ENCODE measurements at regions not wholly inside any gene's neighbourhood (a gene's known extent, or its start where the extent isn't known, plus 50 kb on each side); places are given as distances from the start of the nearest gene placed in this dataset.
"Not testable (repeated sequence)": the region's sequence is repeated elsewhere in the genome, so short reads cannot be mapped to it uniquely, and the experiment has no call there.

DNA sequence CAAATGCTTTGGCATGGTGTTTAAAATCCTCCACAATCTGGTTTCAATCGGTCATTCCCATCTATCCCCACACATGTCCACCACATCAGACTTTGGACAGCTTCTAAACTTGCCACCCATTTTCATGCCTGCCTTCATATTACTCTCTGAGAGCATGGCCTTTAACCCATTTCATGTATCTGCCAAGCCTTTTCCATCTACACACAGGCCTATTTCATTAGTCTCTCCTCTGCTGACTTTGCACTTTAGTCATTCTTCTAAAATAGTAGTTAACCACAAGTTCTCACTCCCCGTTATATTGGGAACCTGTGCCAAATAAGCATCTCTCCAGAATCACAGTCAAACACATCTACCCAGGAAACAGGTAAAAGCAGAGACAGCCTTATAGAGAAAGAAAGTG lies 142.2 kb downstream of the MZT1 start:
- DNase-seq, result no peak

DNA sequence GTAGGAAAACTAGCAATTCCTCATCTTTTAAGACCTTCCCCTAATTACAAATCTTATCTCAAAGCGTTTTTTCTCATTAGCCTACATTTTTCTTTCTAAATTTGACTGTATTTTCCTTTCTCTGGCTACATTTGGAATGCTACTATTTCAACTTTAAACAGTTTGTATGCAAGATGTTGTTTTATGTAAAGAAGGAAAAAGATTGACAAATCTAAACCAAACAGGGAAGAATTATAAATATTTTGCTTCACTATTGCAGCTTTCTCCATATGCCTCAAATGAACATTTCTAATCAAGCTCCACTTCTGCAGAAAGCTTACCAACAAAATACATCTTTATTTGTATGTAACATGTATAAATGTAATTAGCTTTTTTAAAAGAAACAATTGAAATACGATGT lies 156.2 kb downstream of the MZT1 start:
- DNase-seq, result no peak

DNA sequence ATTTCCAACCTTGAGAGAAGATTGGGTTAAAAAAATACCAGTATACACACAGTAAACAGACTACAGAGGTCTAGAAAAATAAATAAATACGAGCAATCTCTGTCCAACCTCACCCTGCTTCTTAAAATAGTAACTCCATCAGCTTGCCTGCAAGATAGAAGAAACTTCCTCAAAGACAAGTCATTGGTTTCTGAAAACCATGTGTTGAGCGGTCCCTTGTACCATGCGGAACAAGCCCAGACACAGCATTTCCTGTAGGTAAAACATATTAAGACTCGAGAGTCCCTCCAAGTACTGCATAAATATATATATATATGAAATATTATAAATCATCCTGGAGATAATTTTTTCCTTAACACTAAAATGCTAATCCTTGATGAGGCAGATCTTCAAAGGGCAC lies 157.4 kb downstream of the MZT1 start:
- DNase-seq, result no peak

DNA sequence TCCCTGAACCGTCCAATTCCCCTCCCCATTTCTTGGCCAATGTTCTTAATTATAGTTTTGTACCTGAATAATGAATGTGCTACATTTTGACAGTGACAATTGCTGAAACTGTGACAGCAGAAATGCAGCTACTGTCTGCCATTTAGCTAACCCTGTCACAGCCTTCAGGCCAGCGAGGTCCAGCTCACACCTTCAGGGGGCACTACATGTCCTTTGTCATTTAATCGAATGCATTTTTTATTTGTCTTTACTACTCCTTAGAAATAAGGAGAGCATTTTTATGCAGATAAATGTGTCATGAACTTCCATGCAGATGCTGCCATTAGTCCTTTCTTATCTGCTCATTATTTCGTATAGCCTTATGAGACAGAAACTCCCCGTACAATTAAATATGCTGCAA lies 159.9 kb downstream of the MZT1 start:
- no peak for DNase-seq

DNA sequence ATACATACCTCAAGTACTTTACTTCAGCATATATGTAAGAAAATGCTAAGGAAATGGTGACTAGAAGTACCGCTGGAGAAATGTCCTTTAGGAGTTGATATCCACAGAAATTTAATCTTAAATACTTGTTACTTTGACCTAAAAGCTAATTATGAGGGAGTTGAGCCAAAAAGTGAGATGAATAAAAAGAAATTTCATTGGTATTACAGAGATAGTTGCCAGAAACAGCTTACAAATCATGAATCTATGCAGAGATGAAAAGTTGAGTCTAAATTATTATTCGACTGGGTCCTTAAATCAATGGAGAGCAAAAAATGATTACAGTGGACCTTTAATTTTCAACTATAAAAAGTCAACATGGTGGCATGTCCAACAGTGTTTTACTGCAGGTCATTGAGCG lies 160.9 kb downstream of the MZT1 start:
- DNase-seq, result no peak

DNA sequence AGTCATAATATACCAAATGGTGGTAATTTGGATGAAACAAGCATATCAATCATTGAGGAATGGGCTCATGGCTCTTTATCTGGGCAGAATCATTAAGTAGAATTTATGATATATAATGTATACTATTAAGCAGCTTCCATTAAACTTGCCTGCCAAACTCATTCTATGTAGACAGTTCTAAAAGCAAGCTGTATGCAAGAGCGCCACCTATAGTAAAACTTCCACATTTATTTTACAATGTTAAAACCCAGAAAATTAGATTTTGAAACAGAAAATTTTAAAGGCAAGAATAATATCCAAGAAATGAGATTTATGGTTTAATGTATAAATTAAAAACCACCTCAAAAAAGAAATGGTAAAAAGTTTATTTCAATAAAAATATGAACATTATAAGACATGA lies 161.5 kb downstream of the MZT1 start:
- no peak for DNase-seq

DNA sequence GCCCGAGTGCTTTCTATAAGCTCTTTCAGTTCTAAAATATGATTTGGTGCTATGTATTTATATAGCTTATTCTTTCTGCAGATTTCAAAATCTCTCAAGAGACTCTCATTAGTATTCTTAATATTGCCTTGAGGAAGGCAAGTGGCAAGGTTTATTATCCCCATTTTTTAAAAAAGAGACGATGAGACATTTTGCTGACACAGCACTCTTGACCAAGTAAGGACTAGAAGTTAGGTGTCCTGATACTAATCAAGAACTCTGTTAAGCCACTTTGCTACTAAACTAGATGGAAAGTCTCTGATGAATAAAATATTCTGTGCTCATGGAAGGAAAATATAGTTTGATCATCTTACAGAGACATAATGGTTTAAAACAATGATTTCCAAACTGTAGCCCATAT lies 164.7 kb downstream of the MZT1 start:
- no peak for DNase-seq

DNA sequence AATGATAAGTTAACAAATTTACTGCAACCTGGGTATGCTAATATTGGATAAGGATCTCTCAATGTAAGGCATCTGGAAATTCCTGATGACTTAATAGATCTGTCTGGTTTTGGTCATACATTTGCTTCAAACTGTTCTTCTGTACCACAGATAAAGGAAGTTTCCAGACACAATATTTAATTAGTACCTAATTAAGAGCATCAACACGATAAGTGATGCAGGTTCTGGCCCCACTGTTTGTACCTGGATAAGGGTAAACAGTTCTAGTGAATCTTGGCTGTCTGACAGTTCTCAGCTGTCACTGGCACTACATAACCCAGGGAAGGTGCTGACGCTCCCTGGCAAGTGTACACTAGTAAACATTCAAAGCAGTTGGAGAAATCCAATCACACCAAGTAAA lies 165.6 kb downstream of the MZT1 start:
- no peak for DNase-seq

DNA sequence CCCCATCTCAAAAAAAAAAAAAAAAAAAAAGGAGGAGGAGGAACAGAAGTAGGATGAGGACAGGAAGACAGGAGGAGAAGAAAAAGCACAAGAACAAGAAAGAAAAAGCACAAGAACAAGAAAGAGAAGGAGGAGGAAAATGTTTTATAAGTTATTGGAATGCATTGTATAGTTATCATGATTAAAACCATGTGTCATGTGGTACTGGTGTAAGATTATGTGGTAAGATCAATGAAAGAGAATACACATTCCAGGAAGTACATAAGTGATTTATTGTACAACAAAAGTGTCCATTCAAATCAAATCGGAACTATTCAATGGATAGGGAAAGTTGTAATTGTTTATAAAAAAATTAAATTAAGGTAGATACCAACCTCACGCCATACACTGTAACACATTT lies 167.7 kb downstream of the MZT1 start:
- DNase-seq, result no peak

DNA sequence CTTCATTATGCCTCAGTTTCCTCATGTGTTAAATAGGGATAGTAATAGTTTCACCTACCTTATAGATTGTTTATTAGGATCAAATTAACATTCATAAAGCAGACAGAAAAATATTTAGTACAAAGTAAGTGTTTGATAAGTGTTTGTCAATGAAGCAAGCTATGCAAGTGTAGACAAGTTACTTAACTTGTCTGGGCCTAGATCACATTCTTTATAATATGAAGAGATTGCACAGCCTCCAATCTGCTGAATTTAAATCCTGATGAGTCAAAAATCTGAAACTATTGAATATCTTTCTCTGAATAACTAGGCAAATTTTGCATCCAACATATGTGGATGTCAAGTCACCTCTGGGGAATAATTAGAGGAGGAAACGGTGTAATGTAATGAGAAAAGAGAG lies 170.5 kb downstream of the MZT1 start:
- no peak for DNase-seq

DNA sequence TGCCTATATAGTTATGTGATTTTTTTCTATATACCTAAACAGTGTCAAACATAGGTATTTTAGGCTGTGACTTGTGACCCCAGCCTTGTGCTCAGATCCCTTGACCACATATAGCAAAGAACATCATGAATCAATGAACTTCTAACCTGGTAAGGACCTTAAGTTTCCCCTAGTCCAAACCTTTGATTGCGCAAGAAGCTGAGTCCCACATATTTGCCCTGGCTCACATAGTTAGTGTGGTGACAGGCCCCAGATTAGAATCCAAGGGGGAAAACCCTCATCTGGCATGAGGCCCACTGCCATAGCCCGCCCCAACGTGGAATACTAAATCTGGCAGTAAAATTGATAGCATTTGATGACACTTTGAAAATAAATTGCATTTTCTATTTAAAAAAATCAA lies 171.8 kb downstream of the MZT1 start:
- DNase-seq, result no peak

DNA sequence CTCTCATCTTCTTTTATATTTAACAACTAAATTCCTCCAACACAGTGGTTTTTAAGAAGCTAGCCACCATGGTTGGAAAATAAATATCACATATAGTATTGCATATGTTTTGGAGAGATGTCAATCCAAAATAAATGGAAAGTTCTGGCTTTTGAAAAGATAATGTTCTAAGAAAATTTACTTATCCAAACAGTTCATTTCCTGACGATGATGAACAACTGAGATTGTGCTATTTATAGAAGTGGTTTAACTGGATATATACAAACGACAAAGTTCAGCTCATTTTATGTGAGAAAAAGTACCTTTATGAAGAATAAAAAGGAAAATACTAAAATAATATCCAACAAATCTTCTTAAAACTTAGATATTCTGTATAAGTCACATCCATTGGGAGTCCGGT lies 174.7 kb downstream of the MZT1 start:
- no peak for DNase-seq

DNA sequence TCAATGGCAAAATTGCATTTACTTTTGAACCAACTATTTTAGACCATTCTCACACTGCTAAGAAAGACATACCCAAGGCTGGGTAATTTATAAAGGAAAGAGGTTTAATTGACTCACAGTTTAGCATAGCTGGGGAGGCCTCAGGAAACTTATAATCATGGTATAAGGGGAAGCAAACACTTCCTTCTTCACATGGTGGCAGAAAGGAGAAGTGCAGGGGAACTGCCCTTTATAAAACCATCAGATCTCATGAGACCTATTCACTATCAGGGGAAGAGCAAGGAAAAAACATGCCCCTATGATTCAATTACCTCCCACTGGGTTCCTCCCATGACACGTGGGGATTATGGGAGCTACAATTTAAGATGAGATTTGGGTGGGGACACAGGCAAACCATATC lies 181.5 kb downstream of the MZT1 start:
- DNase-seq, result not testable (repeated sequence)

DNA sequence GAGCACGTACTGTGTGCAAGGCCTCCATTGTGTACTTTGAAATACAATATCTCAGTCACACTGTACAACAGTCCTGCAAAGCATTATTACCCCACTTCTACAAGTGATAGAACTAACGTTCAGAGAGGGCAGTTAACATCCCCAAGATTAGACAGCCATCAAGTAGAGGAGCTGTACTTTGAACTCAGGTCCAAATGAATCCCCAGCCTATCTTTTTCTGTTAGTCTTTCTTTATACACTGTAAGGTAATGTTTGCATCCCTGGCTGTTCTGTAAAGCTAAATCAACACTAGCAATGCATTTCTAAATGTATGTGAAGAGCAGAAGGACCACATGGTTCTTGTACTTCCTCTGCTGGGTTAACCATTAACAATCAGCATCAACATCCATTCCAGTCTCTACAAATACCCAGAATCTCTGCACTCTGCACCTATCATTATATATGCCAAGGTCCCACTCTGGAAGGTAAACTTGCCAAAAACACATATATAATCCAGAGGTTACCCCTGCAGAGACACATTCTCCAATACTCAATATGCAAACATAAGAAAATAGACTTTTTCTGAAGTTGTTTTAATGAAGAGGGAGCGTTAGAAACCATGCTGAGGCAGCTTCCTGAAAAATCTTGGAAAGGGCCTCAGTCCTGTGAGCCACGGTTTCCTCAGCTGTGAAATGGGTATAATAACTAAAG lies 182.3 kb downstream of the MZT1 start:
- DNase-seq, result no peak

DNA sequence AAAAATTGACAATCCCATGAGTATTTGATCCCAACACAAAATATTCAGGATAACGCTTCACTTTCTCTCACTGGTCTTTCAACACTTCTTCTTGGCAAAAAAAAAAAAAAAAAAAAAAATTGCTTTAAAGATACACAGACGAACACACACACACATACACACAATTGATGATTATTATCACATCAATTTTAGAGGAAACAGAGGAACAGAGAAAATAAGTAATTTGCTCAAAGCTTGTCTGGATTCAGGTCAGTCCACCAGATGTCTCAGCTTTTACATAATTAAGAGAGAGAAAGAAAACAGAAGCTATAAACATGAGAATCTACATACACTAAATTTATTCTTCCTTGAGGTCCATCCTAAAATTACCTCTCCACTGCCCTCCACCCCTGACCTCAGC lies 183.4 kb downstream of the MZT1 start:
- DNase-seq, result no peak

DNA sequence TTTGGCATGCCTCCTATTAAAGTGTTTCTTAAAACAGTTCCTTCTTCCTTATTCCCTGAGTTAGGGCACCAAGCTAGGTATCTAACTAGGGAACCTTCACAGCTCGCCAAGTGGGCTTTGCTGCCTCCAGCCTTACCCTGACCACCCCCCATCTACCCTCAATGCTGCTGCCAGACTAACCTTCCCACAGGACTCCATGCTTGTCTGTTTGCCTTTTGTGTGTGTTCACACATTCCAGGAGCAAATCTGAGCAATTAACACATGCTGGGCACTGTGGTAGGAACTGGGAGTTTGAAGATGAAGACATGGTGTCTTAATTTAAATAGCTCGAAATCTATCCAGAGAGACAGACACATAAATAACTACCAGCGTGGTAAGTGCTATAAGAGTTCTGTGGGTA lies 185.2 kb downstream of the MZT1 start:
- DNase-seq, result no peak

DNA sequence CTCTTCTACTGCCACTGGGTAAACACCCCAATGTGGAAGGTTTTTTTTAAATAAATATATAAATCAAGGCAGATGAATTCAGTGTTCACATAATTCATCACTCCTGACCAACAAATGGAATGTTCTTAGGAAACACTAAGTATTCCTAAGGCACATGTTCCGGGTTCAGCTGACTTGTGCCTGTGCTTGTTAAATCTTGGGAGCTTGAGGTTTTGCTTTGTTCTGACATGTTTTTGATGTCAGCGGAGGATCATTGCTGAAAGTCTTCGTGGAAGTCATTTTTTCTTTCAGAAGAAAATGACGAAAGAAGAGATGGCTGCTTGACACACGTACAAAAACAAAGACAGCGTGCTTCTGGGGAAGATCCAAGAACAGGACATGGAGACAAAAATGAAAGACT lies 185.8 kb downstream of the MZT1 start:
- no peak for DNase-seq

DNA sequence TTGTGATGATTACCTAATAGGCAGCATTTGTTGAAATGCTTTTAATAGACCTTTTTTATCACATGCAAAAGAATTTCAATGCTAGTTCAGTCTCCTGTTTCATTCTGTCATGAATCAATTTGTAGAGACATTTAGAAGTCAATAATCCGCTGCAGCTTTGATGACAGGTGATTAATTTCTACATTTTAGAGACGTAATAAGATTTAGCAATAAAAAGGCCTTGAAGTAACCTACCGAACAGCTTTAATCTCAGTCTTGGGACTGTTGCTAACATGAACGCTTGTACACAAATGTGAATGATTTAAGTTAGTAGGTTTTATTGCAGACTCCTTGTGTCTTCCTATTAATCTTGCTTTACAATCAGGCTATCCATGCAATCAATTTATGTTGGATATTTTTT lies 186.5 kb downstream of the MZT1 start:
- DNase-seq, result no peak

DNA sequence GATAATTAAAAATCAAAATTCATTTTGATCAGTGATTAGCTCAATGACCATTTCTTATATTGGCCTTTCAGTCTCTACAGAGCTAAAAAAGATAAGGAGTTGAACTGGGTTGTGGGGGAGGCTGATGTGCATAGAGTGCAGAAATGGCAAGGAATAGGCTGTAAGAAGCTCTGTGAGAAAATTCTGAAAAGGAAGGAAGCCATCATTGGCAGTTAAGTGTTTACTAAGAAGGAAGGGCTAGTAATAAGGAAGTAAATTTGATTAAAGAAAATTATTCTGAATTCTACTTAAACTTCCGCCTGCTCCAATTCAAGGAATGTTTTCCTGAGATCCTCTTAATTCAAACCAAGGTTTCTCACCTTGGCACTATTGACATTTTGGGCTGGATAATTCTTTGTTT lies 187.5 kb downstream of the MZT1 start:
- DNase-seq, result no peak

DNA sequence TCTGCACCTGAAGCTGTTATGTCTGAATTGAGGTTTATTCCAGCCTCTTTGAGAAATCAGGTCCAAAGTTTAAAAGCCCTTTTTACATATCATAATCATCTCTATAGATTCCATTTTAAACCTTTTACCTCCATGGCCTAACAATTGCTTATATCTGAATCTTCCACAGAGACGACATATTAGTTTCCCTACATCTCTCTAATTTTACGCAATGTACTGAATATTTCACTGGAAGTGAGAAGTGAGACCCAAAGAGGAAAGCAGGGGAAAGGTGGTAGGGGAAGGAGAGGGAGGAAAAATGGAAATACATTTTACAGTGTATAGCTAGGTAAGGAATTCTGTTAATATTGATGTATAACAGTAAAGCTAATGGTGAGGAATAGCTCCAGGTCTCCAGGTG lies 189.6 kb downstream of the MZT1 start:
- no peak for DNase-seq

DNA sequence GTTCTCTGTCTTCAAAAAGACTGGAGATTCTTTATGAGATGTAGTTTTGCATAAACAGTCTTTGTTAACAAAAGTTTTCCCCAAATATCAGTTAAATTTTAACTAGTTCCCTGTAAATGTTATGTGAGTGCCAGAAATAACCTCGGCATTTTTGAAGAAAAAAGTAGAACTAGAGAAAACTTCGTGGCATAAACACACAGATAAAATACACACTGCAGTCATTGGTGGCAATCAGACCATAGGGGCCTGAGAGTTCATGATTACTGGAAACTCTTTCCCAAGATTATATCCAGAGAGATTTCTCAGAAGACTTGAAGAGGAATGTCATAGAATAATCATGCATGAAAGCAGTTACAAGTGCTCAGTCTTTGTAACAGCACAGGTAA lies 190.0 kb downstream of the MZT1 start:
- no peak for DNase-seq

DNA sequence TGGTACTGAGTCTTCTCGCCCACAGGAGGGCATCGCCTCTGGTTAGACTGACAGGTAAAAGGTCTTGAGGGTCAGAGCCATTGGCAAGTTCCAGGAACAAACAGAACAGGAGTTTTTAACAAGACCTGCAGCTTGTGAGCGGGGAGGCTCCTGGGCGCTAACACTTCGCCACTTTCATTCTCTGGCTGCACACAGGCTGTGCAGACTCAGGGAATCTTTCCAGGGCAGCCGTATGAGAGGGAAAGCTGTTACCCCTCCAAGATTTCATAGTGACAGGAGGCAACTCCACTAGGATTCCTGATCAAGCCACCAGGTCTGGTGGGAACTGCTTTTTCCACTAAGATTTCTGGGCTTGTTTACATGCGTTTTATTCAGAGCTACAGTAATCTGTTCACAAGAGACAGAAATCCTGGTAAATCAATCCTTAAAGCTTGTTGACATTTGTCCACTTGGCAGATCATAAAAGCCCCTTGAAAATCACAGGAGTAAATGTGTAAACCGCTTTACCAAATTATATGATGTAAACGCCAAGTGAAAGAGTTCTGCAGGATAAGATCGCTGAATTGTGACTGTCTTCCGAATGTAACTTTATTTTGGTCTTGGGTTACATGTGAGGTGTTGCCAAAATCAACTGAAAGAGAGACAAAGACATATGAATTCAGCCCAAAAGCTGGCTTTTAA lies 190.6 kb downstream of the MZT1 start:
- no peak for DNase-seq

DNA sequence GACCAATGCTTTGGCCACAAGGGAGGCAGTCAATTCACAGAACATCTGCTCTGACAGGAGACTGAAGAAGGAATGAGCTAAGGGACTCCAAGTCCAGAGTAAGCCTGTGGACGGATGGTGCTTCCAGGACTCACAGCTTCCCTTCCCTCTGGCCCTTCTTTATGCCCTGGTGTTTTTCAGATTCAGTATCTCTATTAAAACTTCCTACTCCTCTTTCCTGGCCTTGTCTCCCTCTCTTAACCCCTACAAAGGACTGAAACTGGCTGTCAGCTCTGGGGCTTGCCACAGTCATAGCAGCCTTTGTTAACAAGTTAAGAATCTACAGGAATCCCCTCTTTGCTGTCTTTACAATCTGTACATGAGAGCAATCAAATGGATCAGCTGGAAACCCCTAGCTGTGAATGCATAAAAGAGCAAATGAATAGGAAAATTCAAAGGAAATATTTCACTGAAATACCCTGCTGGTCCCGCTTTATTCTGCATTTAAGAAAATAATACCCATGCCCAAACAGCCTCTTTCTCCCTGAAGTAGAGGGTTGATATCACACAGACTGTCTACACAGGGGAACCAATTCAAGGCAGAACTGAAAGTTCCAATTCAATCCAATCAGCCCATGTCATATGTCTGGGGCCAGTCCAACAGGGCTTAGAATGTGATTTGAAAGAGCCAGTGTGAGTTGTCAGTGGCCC lies 192.3 kb downstream of the MZT1 start:
- DNase-seq, result no peak

DNA sequence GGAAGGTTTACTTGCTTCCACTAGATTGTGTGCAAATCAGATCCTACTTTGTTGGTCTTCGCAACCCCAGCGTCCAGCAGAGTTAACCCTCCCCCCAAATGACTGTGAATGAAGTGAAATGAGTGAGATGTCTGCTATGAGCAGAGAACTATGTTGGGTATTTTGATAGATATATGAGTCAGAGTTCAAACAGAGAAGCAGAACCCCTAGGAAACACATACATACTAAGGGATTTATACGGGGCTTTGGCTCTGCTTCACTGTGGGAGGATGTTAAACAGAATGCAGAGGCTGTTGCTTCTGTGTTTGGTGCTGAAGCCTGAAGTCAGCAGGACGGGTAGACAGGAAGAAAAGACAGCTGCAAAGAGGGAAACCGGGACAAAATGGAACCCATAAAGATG lies 197.0 kb downstream of the MZT1 start:
- DNase-seq, result no peak

DNA sequence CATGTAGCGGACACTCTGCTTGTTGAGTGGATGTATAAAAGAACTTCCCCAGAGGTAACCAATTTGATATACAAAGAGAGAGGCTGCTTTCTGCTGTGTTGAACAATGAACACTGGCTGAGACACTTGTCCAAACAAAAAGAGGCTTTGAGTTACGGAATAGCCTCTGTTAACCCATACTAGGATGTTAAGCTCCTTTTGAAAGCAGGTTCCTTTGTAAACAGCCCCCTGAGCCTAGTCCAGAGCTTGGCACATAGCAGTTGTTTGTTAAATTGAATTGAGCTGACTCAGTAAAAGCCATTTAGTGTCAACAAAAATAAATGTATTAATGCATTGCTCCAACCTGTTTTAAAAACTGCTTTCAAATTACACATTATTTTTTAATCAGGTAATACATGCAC lies 200.1 kb downstream of the MZT1 start:
- no peak for DNase-seq
